Activated CD4-positive, CD25-positive, alpha-beta regulatory T cell treated with anti-CD3 and anti-CD28 coated beads, Interleukin-2, amount 50 U/mL, for 24 hours (primary cell): ENCODE measurements at regions not wholly inside any gene's neighbourhood (a gene's known extent, or its start where the extent isn't known, plus 50 kb on each side); places are given as distances from the start of the nearest gene placed in this dataset.

ENCODE experiments used
- ATAC-seq, 2 donors: fragments of 150-1000 bp; cut with Tn5 transposase; one replicate each; pipeline ENCODE4 v1.10.0; 2021; ENCODE audit warnings: mild to moderate bottlenecking in 1 of 2, moderate library complexity in 1 of 2

- no peak for ATAC-seq
Observed at GRCh38 chr6:109295109-109295773, 87.0 kb downstream of the CD164 start.

- ATAC-seq, result no peak
Observed at GRCh38 chr6:109292983-109293586, 89.2 kb downstream of the CD164 start.

- ATAC-seq, result no peak
Observed at GRCh38 chr6:109292420-109292819, 89.8 kb downstream of the CD164 start.

- no peak for ATAC-seq
Observed at GRCh38 chr6:109291902-109292301, 90.4 kb downstream of the CD164 start.

- no peak for ATAC-seq
Observed at GRCh38 chr6:109290143-109290931, 91.9 kb downstream of the CD164 start.

- ATAC-seq, result no peak
Observed at GRCh38 chr6:109285366-109285765, 96.9 kb downstream of the CD164 start.

- ATAC-seq, result no peak
Observed at GRCh38 chr6:109284675-109285074, 97.6 kb downstream of the CD164 start.

GRCh38 chr6:109282756-109283155, 99.5 kb downstream of the CD164 start:
- no peak for ATAC-seq

GRCh38 chr6:109279628-109280027, 102.6 kb downstream of the CD164 start:
- no peak for ATAC-seq

GRCh38 chr6:109271622-109272021, 110.6 kb downstream of the CD164 start:
- no peak for ATAC-seq

- ATAC-seq, result no peak
Observed at GRCh38 chr6:109269953-109270517, 112.2 kb downstream of the CD164 start.

- no peak for ATAC-seq
Observed at GRCh38 chr6:109269057-109269456, 113.2 kb downstream of the CD164 start.

GRCh38 chr6:109265530-109265929, 116.7 kb downstream of the CD164 start:
- no peak for ATAC-seq

GRCh38 chr6:109263873-109264700, 118.2 kb downstream of the CD164 start:
- no peak for ATAC-seq

- no peak for ATAC-seq
Observed at GRCh38 chr6:109262261-109262660, 120.0 kb downstream of the CD164 start.

- ATAC-seq, result no peak
Observed at GRCh38 chr6:109261811-109262210, 120.5 kb downstream of the CD164 start.

GRCh38 chr6:109260701-109261100, 121.6 kb downstream of the CD164 start:
- ATAC-seq, result no peak

GRCh38 chr6:109260126-109260525, 122.1 kb downstream of the CD164 start:
- ATAC-seq, result no peak

- ATAC-seq, result no peak
Observed at GRCh38 chr6:109258129-109258528, 124.1 kb downstream of the CD164 start.

- ATAC-seq, result no peak
Observed at GRCh38 chr6:109257494-109257893, 124.8 kb downstream of the CD164 start.

GRCh38 chr6:109255946-109256640, 126.2 kb downstream of the CD164 start:
- no peak for ATAC-seq

- no peak for ATAC-seq
Observed at GRCh38 chr6:109255087-109255486, 127.2 kb downstream of the CD164 start.
